ENCODE measurements at regions not wholly inside any gene's neighbourhood (a gene's known extent, or its start where the extent isn't known, plus 50 kb on each side); places are given as distances from the start of the nearest gene placed in this dataset.

DNA sequence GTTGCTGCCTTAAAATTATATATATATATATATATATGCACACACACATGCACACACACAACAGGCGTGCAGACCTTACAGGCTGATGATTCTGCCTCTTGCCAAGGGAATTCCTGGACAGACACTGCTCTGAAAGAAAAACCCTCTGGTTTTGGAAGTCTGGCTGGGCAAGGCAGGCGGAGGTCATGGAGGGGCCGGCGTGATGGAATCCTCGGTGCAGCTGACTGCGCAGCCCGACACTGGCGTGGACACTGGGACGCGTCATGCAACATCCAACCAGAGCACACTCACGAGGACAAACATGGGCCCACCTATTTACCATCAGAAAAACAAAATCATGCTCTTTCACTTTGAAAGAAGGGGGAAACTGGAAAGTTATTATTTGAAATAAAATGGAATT lies 235.3 kb downstream of the ZNF516 start:
- Mint-ChIP-seq H3K36me3 (no peaks in the 10 kb centered on the region), H3K4me1 (peaks cover 69% of the 10 kb centered on the region), H3K9me3 (no peaks in the 10 kb centered on the region), H3K27me3 (ENCODE audit: low read depth) (peaks cover 2% of the 10 kb centered on the region), H3K4me3 (no peak overlapping the region), H3K27ac (no peak overlapping the region)
- TF ChIP-seq, protein P1, sequence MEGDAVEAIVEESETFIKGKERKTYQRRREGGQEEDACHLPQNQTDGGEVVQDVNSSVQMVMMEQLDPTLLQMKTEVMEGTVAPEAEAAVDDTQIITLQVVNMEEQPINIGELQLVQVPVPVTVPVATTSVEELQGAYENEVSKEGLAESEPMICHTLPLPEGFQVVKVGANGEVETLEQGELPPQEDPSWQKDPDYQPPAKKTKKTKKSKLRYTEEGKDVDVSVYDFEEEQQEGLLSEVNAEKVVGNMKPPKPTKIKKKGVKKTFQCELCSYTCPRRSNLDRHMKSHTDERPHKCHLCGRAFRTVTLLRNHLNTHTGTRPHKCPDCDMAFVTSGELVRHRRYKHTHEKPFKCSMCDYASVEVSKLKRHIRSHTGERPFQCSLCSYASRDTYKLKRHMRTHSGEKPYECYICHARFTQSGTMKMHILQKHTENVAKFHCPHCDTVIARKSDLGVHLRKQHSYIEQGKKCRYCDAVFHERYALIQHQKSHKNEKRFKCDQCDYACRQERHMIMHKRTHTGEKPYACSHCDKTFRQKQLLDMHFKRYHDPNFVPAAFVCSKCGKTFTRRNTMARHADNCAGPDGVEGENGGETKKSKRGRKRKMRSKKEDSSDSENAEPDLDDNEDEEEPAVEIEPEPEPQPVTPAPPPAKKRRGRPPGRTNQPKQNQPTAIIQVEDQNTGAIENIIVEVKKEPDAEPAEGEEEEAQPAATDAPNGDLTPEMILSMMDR (IDR thresholded peaks at IDR 0.05; ENCODE audit: unreplicated experiment) = no peak
- no peak for DNase-seq (ENCODE audit: low spot score in 2 of 2, unreplicated experiment in 2 of 2)

DNA sequence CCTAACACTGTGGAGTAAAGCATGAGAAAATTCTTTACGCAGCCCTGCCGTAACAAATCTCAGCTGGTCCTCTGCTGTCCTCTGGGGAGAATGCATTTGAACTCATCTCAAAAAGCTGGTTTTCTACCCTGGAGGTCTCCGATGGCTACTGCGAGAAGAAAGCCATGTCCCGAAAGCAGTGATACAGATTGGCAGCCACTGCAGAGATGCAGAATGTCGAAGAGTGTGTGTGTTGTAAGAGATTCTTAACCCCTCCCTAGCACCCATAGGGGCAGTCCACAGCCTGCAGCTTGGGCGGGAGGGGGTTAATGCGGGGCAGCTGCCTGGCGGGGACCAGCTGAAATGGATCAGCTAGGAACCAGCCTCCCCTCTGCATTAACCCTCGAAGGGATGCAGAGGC lies 235.9 kb downstream of the ZNF516 start:
- Mint-ChIP-seq H3K27ac (no peak overlapping the region), H3K36me3 (no peaks in the 10 kb centered on the region), H3K4me3 (no peak overlapping the region), H3K27me3 (ENCODE audit: low read depth) (peaks cover 2% of the 10 kb centered on the region), H3K9me3 (no peaks in the 10 kb centered on the region), H3K4me1 (peaks cover 66% of the 10 kb centered on the region)
- TF ChIP-seq, protein P1 (IDR thresholded peaks at IDR 0.05; ENCODE audit: unreplicated experiment) = no peak
- no peak for DNase-seq (ENCODE audit: low spot score in 2 of 2, unreplicated experiment in 2 of 2)

DNA sequence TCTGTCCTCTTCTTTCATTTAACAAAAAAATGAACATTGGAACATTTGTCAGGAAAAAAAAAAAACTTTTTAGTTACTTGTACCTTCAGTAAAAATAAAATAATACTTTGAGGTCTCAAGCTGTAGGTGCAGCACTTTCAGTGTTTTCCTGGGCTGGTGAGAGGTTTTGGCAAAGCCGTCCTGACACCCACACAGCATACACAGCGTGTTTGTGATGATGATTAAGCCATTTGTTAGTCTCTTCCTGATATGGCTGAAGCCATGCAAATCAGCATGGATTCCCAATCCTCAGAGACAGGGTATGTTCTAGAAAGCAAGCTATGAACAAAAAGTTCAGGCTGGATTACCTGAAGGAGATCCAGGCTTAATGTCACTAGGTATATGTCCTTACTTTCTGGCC lies 236.8 kb downstream of the ZNF516 start:
- H3K9me3 Mint-ChIP-seq = no peaks in the 10 kb centered on the region
- H3K4me1 Mint-ChIP-seq = peaks cover 59% of the 10 kb centered on the region
- TF ChIP-seq, protein P1 (IDR thresholded peaks at IDR 0.05; ENCODE audit: unreplicated experiment) = no peak
- H3K27me3 Mint-ChIP-seq (ENCODE audit: low read depth) = peaks cover 2% of the 10 kb centered on the region
- H3K27ac Mint-ChIP-seq = no peak overlapping the region
- DNase-seq (ENCODE audit: low spot score in 2 of 2, unreplicated experiment in 2 of 2) = no peak
- H3K36me3 Mint-ChIP-seq = no peaks in the 10 kb centered on the region
- no peak overlapping the region for H3K4me3 Mint-ChIP-seq

DNA sequence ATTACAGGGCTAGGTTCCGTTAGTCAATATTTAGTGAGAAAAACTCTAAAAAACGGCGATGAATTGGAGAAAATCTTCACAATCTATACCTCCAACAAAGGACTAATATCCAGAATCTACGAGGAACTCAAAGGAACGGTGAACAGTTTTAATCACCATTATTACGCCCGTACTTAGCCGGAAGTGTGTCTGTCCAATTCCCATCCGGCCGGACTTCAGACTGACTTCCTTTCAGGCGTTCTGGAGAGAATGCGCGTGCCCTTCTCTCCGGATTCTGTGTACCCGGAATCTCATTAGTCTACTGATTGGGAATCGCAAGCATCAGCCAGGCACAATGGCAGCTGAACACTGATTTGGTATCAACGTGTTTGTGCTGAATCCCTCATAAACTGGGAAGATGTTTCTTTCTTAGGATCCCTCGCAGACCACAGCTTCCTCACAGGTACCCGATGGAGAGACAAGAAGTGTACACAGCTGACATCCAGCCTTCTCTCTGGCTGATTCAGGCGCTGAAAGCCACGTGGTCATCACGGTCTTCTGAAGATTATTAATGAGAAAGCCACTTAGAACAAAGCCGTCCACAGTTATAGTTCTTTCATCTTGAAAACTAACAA lies 239.9 kb downstream of the ZNF516 start:
- peaks cover 2% of the 10 kb centered on the region for H3K27me3 Mint-ChIP-seq (ENCODE audit: low read depth)
- H3K36me3 Mint-ChIP-seq = no peaks in the 10 kb centered on the region
- H3K9me3 Mint-ChIP-seq = no peaks in the 10 kb centered on the region
- DNase-seq (ENCODE audit: low spot score in 2 of 2, unreplicated experiment in 2 of 2) = no peak
- no peak overlapping the region for H3K4me3 Mint-ChIP-seq
- H3K27ac Mint-ChIP-seq = no peak overlapping the region
- TF ChIP-seq, protein P1 (IDR thresholded peaks at IDR 0.05; ENCODE audit: unreplicated experiment) = no peak
- peaks cover 36% of the 10 kb centered on the region for H3K4me1 Mint-ChIP-seq

DNA sequence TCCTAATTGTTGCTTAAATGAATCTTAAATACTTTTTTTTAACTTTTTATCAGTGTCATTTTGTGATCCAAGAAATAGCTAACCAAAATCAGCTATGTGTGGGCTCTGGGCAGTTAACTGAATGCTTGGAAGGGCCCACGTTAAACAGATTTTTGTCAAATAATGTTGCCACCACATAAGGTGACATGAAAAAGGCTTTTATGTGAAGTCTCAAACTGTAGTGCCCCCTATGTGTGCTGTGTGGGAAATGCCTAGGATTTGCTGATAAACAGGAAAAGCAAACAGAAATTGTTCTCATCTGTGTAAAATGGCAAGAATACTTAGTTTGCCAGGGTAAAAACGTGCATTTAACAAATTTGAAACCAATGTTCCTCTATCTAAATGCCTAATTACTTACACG lies 242.2 kb downstream of the ZNF516 start:
- Mint-ChIP-seq H3K27me3 (ENCODE audit: low read depth) (peaks cover 2% of the 10 kb centered on the region), H3K36me3 (no peaks in the 10 kb centered on the region), H3K9me3 (no peaks in the 10 kb centered on the region), H3K4me3 (no peak overlapping the region), H3K27ac (no peak overlapping the region), H3K4me1 (peaks cover 24% of the 10 kb centered on the region)
- TF ChIP-seq, protein P1 (IDR thresholded peaks at IDR 0.05; ENCODE audit: unreplicated experiment) = peak; percentile 56
- DNase-seq (ENCODE audit: low spot score in 2 of 2, unreplicated experiment in 2 of 2) = no peak

DNA sequence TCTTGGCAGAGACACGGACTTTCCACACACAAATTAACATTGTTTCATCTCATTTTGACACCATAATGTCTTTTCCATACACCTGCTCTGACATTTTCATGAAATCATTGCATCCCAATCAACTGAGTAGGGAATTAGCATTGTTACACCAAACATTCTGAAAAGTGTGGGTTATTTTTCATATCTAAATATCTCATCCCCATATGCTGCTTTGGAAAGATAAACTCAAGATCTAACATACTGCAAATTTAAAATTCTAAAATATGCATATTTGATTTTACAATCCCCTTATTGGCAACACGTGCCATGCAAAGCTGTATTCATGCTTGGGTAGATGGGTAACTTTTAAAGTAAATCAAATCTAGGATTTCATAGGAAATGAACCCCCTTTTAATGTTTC lies 242.9 kb downstream of the ZNF516 start:
- Mint-ChIP-seq H3K4me3 (no peak overlapping the region), H3K4me1 (peaks cover 16% of the 10 kb centered on the region), H3K9me3 (no peaks in the 10 kb centered on the region), H3K27me3 (ENCODE audit: low read depth) (peaks cover 2% of the 10 kb centered on the region), H3K27ac (no peak overlapping the region), H3K36me3 (no peaks in the 10 kb centered on the region)
- DNase-seq (ENCODE audit: low spot score in 2 of 2, unreplicated experiment in 2 of 2) = no peak
- TF ChIP-seq, protein P1 (IDR thresholded peaks at IDR 0.05; ENCODE audit: unreplicated experiment) = no peak
